Prostate gland (tissue), 2 donors: ENCODE measurements at regions not wholly inside any gene's neighbourhood (a gene's known extent, or its start where the extent isn't known, plus 50 kb on each side); places are given as distances from the start of the nearest gene placed in this dataset.

Experiments
- CTCF ChIP-seq, 4 experiments: fragments of 200-600 bp in 2 of 4; fragments of 450-650 bp in 2 of 4; sonication (generic) in 2 of 4; IDR thresholded peaks; 1 replicate in 3 of 4; 2 replicates in 1 of 4; pipeline ENCODE4 v1.5.1; 2016 to 2019; ENCODE audit warnings: antibody characterized with exemption in 4 of 4, mild to moderate bottlenecking in 2 of 4, moderate library complexity in 2 of 4
- POLR2A ChIP-seq: fragments of 450-650 bp; IDR thresholded peaks from one replicate; pipeline ENCODE4 v1.6.1; 2016; ENCODE audit warnings: antibody characterized with exemption, mild to moderate bottlenecking

GRCh38 chr16:85165781-85166180, 53.5 kb upstream of the CIBAR2 start:
- TF ChIP-seq CTCF (IDR thresholded peaks at IDR 0.05) (no peak), POLR2A (no peak)
